GM13976 (cell line): ENCODE measurements at regions not wholly inside any gene's neighbourhood (a gene's known extent, or its start where the extent isn't known, plus 50 kb on each side); places are given as distances from the start of the nearest gene placed in this dataset.

Experiments used
- DNase-seq: peaks from one replicate; pipeline ENCODE4 v3.0.0; 2012; ENCODE audit warnings: low spot score
- CTCF ChIP-seq: IDR thresholded peaks from 2 replicates; pipeline ENCODE4 v1.5.1; 2012; ENCODE audit warnings: borderline replicate concordance, mild to moderate bottlenecking; ENCODE audit not compliant: insufficient read depth; ENCODE audit errors: extremely low read depth, missing control alignments, control extremely low read depth
- in situ Hi-C: fragments of 300-500 bp; cut with MboI; formaldehyde crosslinking; loops from one replicate; pipeline ENCODE4 v1.12.0; 2022; ENCODE audit warnings: low sequenced_read_pairs, mixed read lengths, inconsistent platforms; ENCODE audit not compliant: unreplicated experiment

- TF ChIP-seq CTCF: no peak
- in situ Hi-C loops: no loop called here
- no peak for DNase-seq
Measured at GRCh38 chr13:79724348-79725103, 243.6 kb downstream of the NDFIP2 start.

GRCh38 chr13:79723519-79724024, 242.6 kb downstream of the NDFIP2 start:
- no peak for TF ChIP-seq CTCF
- DNase-seq: no peak
- in situ Hi-C loops: no loop called here

DNA sequence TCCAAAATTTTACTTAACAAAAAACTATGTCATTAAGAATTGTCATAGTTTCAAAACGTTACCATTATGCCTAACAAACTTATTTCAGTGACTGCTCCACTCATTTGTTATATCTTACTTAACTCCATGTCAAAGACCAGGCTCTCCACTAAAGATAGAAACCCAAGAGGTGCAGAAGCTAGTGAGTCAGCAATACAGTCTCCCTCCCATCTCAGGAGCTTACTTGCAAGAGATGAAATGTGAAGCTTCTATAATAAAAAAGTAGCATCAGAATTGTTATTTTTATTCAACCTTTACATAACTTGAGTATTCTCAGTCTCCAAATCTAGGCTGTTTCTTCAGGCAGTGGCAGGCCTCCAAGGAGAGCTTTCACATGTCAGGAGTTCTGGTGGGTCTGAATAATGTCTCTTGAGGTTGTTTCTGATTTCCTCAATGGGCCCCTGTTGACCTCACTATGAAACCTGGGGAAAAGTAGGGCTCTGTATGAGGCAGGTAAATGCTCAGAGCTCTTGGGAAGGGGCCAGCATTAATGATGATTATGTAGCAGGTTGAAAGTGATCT, 242.0 kb downstream of the NDFIP2 start:
- no peak for DNase-seq
- no peak for TF ChIP-seq CTCF
- in situ Hi-C loops: no loop called here

GRCh38 chr13:79716191-79716590, 235.2 kb downstream of the NDFIP2 start:
- TF ChIP-seq CTCF: no peak
- DNase-seq: no peak
- in situ Hi-C loops: no loop called here

DNA sequence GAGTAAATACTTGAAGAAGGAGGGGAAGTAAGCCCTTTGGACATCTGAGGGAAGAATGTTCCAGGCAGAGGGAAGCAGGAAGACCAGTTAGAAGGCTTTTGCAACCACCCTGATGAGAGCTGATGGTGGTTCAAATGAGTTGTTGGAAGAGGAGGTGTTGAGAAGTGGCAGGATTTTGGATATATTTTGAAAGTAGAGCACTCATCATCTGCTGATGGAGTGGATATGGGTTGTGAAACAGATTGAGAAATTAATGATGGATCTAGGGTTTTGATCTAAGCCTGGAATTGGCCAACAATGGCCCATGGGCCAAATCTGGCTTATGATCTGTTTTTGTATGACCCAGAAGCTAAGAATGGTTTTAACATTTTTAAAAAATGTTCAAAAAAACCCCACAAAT, 230.7 kb downstream of the NDFIP2 start:
- no peak for DNase-seq
- in situ Hi-C loops: no loop called here
- TF ChIP-seq CTCF: no peak

- in situ Hi-C loops: no loop called here
- no peak for TF ChIP-seq CTCF
- no peak for DNase-seq
Measured at GRCh38 chr13:79710376-79710775, 229.4 kb downstream of the NDFIP2 start.

DNA sequence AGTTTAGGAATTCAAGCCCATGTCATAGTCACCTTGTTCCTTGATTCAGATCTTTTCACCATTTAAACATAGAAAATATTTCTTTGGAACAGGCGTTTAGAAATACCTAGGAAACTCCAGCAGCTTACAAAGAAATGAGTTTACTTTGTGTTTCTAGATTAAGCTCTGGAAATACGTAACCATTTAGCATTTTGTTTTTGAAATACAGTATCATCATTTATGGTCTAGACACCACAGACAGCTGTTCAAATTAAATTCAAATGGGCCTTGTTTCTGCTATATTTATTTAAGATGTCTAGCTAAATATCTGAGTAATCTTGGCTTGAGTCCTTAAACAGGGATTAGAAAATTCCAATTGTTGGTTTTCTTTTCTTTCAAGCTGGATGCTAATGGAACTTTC, 228.5 kb downstream of the NDFIP2 start:
- TF ChIP-seq CTCF: no peak
- in situ Hi-C loops: no loop called here
- DNase-seq: no peak
